Spleen (tissue), 7 donors: ENCODE measurements at regions not wholly inside any gene's neighbourhood (a gene's known extent, or its start where the extent isn't known, plus 50 kb on each side); places are given as distances from the start of the nearest gene placed in this dataset.

Experiments used
- CTCF ChIP-seq, 11 experiments: fragments of 200-600 bp in 7 of 11; fragments of 450-650 bp in 4 of 11; sonication (generic) in 4 of 11; IDR thresholded peaks in 8 of 11; conservative IDR thresholded peaks in 3 of 11; 1 replicate in 7 of 11; 2 replicates in 4 of 11; pipeline versions ENCODE4 v1.4.0 to v1.8.0; 2016 to 2021; ENCODE audit warnings: antibody characterized with exemption in 11 of 11, inconsistent platforms in 4 of 11, mild to moderate bottlenecking in 1 of 11
- POLR2A ChIP-seq, 3 donors: fragments of 450-650 bp; IDR thresholded peaks; one replicate each; pipeline ENCODE4 v1.5.1; 2017; ENCODE audit warnings: antibody characterized with exemption in 3 of 3, mild to moderate bottlenecking in 1 of 3
- POLR2AphosphoS5 ChIP-seq, 3 donors: sonication (generic); formaldehyde crosslinking; IDR thresholded peaks; one replicate each; pipeline ENCODE4 v1.5.1; 2017; ENCODE audit warnings: antibody characterized with exemption in 3 of 3
- donor health status: DM: no; HTN: no; CAD: no; lungs with moderate emphysema.
- donor health status: DM: no; HTN: no; CAD: no.
- donor health status: DM: no; HTN: no; CAD: no.

GRCh38 chr3:150306083-150306482, 102.0 kb upstream of the TSC22D2 start:
- TF ChIP-seq CTCF (IDR thresholded peaks at IDR 0.05 in 8 of 11, conservative IDR thresholded peaks at IDR 0.05 in 3 of 11): no peak
- TF ChIP-seq POLR2A (IDR thresholded peaks at IDR 0.05): no peak
- TF ChIP-seq POLR2AphosphoS5 (IDR thresholded peaks at IDR 0.05): no peak
